Caco-2 (cell line): ENCODE measurements at regions not wholly inside any gene's neighbourhood (a gene's known extent, or its start where the extent isn't known, plus 50 kb on each side); places are given as distances from the start of the nearest gene placed in this dataset.

Experiments
- BruUV-seq: library from RNA; stranded (reverse); fragments of 400-500 nt; replicated peaks from 2 replicates; lab custom pipeline; 2021; lab: Mats Ljungman, UMichigan
- CTCF ChIA-PET: fragments of 300-600 bp; sonication (Branson Sonifier 250); formaldehyde crosslinking; loops from one replicate; lab custom pipeline; 2022; ENCODE audit warnings: antibody characterized with exemption; lab: Charles Lee
- POLR2A ChIA-PET: fragments of 300-600 bp; sonication (Branson Sonifier 250); formaldehyde crosslinking; loops from one replicate; lab custom pipeline; 2022; ENCODE audit warnings: antibody characterized with exemption; lab: Charles Lee
- DNase-seq, 2 experiments: peaks; one replicate each; pipeline versions ENCODE4 v3.0.0 to v3.0.0-alpha.2; 2020 to 2022
- H3K27me3 ChIP-seq: replicated peaks from 2 replicates; pipeline ENCODE4 v1.6.0; 2011; ENCODE audit warnings: low read length; ENCODE audit not compliant: control insufficient read depth, insufficient read depth
- H3K36me3 ChIP-seq: 2 replicates; pipeline ENCODE4 v1.5.1; 2011; ENCODE audit warnings: low read length; ENCODE audit not compliant: control insufficient read depth, insufficient read depth
- H3K4me1 ChIP-seq: fragments of 250-450 bp; sonication (Bioruptor Pico); 2 replicates; pipeline ENCODE4 v1.5.1; 2020; ENCODE audit warnings: mild to moderate bottlenecking
- H3K4me3 ChIP-seq: 2 replicates; pipeline ENCODE4 v1.5.1; 2011; ENCODE audit warnings: low read depth, mild to moderate bottlenecking, control low read depth, low read length
- H3K9me3 ChIP-seq: fragments of 250-450 bp; sonication (Bioruptor Pico); 2 replicates; pipeline ENCODE4 v1.5.1; 2020; ENCODE audit warnings: mild to moderate bottlenecking, moderate library complexity
- H3K27ac Mint-ChIP-seq: one replicate; pipeline ENCODE4 v1.8.0; 2022; ENCODE audit warnings: mixed read lengths; ENCODE audit not compliant: unreplicated experiment
- H3K27me3 Mint-ChIP-seq: one replicate; pipeline ENCODE4 v1.8.0; 2022; ENCODE audit warnings: mixed read lengths; ENCODE audit not compliant: insufficient read depth, unreplicated experiment
- H3K36me3 Mint-ChIP-seq: one replicate; pipeline ENCODE4 v1.8.0; 2022; ENCODE audit warnings: mild to moderate bottlenecking, mixed read lengths; ENCODE audit not compliant: insufficient read depth, unreplicated experiment
- H3K4me1 Mint-ChIP-seq: one replicate; pipeline ENCODE4 v1.8.0; 2022; ENCODE audit warnings: low read depth, mixed read lengths; ENCODE audit not compliant: unreplicated experiment
- H3K4me3 Mint-ChIP-seq: one replicate; pipeline ENCODE4 v1.8.0; 2022; ENCODE audit warnings: mild to moderate bottlenecking, moderate library complexity, mixed read lengths; ENCODE audit not compliant: unreplicated experiment
- H3K9me3 Mint-ChIP-seq: one replicate; pipeline ENCODE4 v1.8.0; 2022; ENCODE audit warnings: mixed read lengths; ENCODE audit not compliant: unreplicated experiment
- CTCF ChIP-seq, 2 experiments: fragments of 200-600 bp in 1 of 2; IDR thresholded peaks; 1 replicate in 1 of 2; 2 replicates in 1 of 2; pipeline versions ENCODE4 v1.5.1 to v1.8.0; 2011 to 2022; ENCODE audit warnings: antibody characterized with exemption in 1 of 2, control low read depth in 1 of 2, inconsistent platforms in 1 of 2, low read depth in 1 of 2, low read length in 1 of 2, mild to moderate bottlenecking in 1 of 2, moderate library complexity in 1 of 2; ENCODE audit not compliant: insufficient read depth in 1 of 2, severe bottlenecking in 1 of 2, unreplicated experiment in 1 of 2
- intact Hi-C: fragments of 100-400 bp; cut with micrococcal nuclease; formaldehyde crosslinking; loops from one replicate; pipeline ENCODE4 v1.10.0; 2022; ENCODE audit not compliant: unreplicated experiment

- no peak for TF ChIP-seq CTCF (IDR thresholded peaks at IDR 0.05; ENCODE audit: insufficient read depth in 1 of 2, low read depth in 1 of 2, low read length in 1 of 2, severe bottlenecking in 1 of 2, unreplicated experiment in 1 of 2)
- DNase-seq = no peak
- Mint-ChIP-seq H3K36me3 (peaks cover 81% of the 10 kb centered on the region), H3K9me3 (no peaks in the 10 kb centered on the region), H3K4me3 (no peak overlapping the region), H3K27me3 (no peaks in the 10 kb centered on the region), H3K27ac (no peak overlapping the region), H3K4me1 (no peaks in the 10 kb centered on the region)
- intact Hi-C loops = no loop called here
- Histone ChIP-seq H3K4me3 (no peak overlapping the region), H3K36me3 (0 out of 2 replicates have a peak, but pooled peaks cover 1% of the 10 kb centered on the region), H3K9me3 (no peaks in the 10 kb centered on the region), H3K27me3 (no peaks in the 10 kb centered on the region), H3K4me1 (no peaks in the 10 kb centered on the region)
- ChIA-PET POLR2A (no interaction called here), CTCF (no interaction called here)
- BruUV-seq = no TSS peak
These were observed 115.0 kb downstream of the SHANK2 start for GRCh38 chr11:71137376-71137775.

- Mint-ChIP-seq H3K27me3 (no peaks in the 10 kb centered on the region), H3K4me1 (no peaks in the 10 kb centered on the region), H3K27ac (no peak overlapping the region), H3K36me3 (peaks cover 81% of the 10 kb centered on the region), H3K9me3 (no peaks in the 10 kb centered on the region), H3K4me3 (no peak overlapping the region)
- no TSS peak for BruUV-seq
- ChIA-PET CTCF (no interaction called here), POLR2A (no interaction called here)
- Histone ChIP-seq H3K27me3 (no peaks in the 10 kb centered on the region), H3K9me3 (no peaks in the 10 kb centered on the region), H3K4me1 (no peaks in the 10 kb centered on the region), H3K36me3 (0 out of 2 replicates have a peak, but pooled peaks cover 1% of the 10 kb centered on the region), H3K4me3 (no peak overlapping the region)
- no peak for DNase-seq
- no peak for TF ChIP-seq CTCF (IDR thresholded peaks at IDR 0.05; ENCODE audit: insufficient read depth in 1 of 2, low read depth in 1 of 2, low read length in 1 of 2, severe bottlenecking in 1 of 2, unreplicated experiment in 1 of 2)
- intact Hi-C loops = no loop called here
These were observed 116.1 kb downstream of the SHANK2 start for GRCh38 chr11:71136095-71136845.

GRCh38 chr11:71135112-71135511 is 117.3 kb downstream of the SHANK2 start:
- ChIA-PET CTCF (interaction anchor here (0.6 kb wide), 1 partner anchor 210 kb away, joined by 6 read pairs; no protein-coding TSS in a partner anchor), POLR2A (no interaction called here)
- TF ChIP-seq CTCF (IDR thresholded peaks at IDR 0.05; ENCODE audit: insufficient read depth in 1 of 2, low read depth in 1 of 2, low read length in 1 of 2, severe bottlenecking in 1 of 2, unreplicated experiment in 1 of 2) = no peak
- no TSS peak for BruUV-seq
- no peaks in the 10 kb centered on the region for H3K27me3 Mint-ChIP-seq
- H3K27me3 ChIP-seq = no peaks in the 10 kb centered on the region
- H3K9me3 Mint-ChIP-seq = no peaks in the 10 kb centered on the region
- H3K4me1 Mint-ChIP-seq = no peaks in the 10 kb centered on the region
- no peaks in the 10 kb centered on the region for H3K9me3 ChIP-seq
- H3K4me3 ChIP-seq = no peak overlapping the region
- H3K36me3 ChIP-seq = 0 out of 2 replicates have a peak, but pooled peaks cover 1% of the 10 kb centered on the region
- intact Hi-C loops = no loop called here
- H3K27ac Mint-ChIP-seq = no peak overlapping the region
- H3K36me3 Mint-ChIP-seq = peaks cover 84% of the 10 kb centered on the region
- H3K4me1 ChIP-seq = no peaks in the 10 kb centered on the region
- DNase-seq = no peak
- no peak overlapping the region for H3K4me3 Mint-ChIP-seq
